ENCODE measurements at regions not wholly inside any gene's neighbourhood (a gene's known extent, or its start where the extent isn't known, plus 50 kb on each side); places are given as distances from the start of the nearest gene placed in this dataset.

- TF ChIP-seq, protein P1, sequence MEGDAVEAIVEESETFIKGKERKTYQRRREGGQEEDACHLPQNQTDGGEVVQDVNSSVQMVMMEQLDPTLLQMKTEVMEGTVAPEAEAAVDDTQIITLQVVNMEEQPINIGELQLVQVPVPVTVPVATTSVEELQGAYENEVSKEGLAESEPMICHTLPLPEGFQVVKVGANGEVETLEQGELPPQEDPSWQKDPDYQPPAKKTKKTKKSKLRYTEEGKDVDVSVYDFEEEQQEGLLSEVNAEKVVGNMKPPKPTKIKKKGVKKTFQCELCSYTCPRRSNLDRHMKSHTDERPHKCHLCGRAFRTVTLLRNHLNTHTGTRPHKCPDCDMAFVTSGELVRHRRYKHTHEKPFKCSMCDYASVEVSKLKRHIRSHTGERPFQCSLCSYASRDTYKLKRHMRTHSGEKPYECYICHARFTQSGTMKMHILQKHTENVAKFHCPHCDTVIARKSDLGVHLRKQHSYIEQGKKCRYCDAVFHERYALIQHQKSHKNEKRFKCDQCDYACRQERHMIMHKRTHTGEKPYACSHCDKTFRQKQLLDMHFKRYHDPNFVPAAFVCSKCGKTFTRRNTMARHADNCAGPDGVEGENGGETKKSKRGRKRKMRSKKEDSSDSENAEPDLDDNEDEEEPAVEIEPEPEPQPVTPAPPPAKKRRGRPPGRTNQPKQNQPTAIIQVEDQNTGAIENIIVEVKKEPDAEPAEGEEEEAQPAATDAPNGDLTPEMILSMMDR (IDR thresholded peaks at IDR 0.05) = no peak
- TF ChIP-seq POLR2A (IDR thresholded peaks at IDR 0.05) = no peak
Observed at GRCh38 chr9:121556580-121556979, 56.9 kb upstream of the GGTA1 start.
